Keratinocyte (primary cell): ENCODE measurements at regions not wholly inside any gene's neighbourhood (a gene's known extent, or its start where the extent isn't known, plus 50 kb on each side); places are given as distances from the start of the nearest gene placed in this dataset.

Source experiments
- DNase-seq: peaks from one replicate; pipeline ENCODE4 v3.0.0-alpha.2; 2011; ENCODE audit warnings: low read depth, missing footprints, low spot score
- FAIRE-seq: peaks from 2 replicates; lab custom pipeline; 2011; peaks lifted over from hg19 to GRCh38; lab: Jason Lieb, UNC
- H2AFZ ChIP-seq: 2 replicates; pipeline ENCODE4 v1.6.0; 2012; ENCODE audit warnings: low read length, control low read depth, inconsistent platforms; ENCODE audit not compliant: control insufficient read depth
- H3K27ac ChIP-seq: 2 replicates; pipeline ENCODE4 v1.5.1; 2011; ENCODE audit warnings: low read length; ENCODE audit not compliant: control insufficient read depth, insufficient read depth
- H3K27me3 ChIP-seq: 3 replicates; pipeline ENCODE4 v1.6.0; 2011; ENCODE audit warnings: low read length; ENCODE audit not compliant: control insufficient read depth, insufficient read depth; ENCODE audit errors: extremely low read depth
- H3K36me3 ChIP-seq, 2 experiments: 2 replicates in 1 of 2; 3 replicates in 1 of 2; pipeline ENCODE4 v1.5.1; 2011; ENCODE audit warnings: low read length in 2 of 2, mild to moderate bottlenecking in 1 of 2; ENCODE audit not compliant: control insufficient read depth in 2 of 2, insufficient read depth in 2 of 2; ENCODE audit errors: extremely low read depth in 1 of 2
- H3K4me1 ChIP-seq: 3 replicates; pipeline ENCODE4 v1.5.1; 2011; ENCODE audit warnings: low read length; ENCODE audit not compliant: control insufficient read depth, insufficient read depth; ENCODE audit errors: extremely low read depth
- H3K4me2 ChIP-seq: 3 replicates; pipeline ENCODE4 v1.6.0; 2011; ENCODE audit warnings: low read depth, low read length; ENCODE audit not compliant: control insufficient read depth, insufficient read depth; ENCODE audit errors: extremely low read depth
- H3K4me3 ChIP-seq, 3 experiments: fragments of 200-600 bp in 1 of 3; sonication (generic) in 1 of 3; 2 replicates in 2 of 3; 3 replicates in 1 of 3; pipeline ENCODE4 v1.5.1; 2011 to 2016; ENCODE audit warnings: low read length in 3 of 3, mild to moderate bottlenecking in 3 of 3, control low read depth in 2 of 3, inconsistent platforms in 1 of 3, low read depth in 1 of 3, mixed read lengths in 1 of 3, mixed run types in 1 of 3, moderate library complexity in 1 of 3; ENCODE audit not compliant: control insufficient read depth in 2 of 3, insufficient read depth in 2 of 3; ENCODE audit errors: extremely low read depth in 1 of 3
- H3K79me2 ChIP-seq: 2 replicates; pipeline ENCODE4 v1.6.0; 2012; ENCODE audit warnings: low read length; ENCODE audit not compliant: control insufficient read depth, insufficient read depth
- H3K9ac ChIP-seq: 3 replicates; pipeline ENCODE4 v1.6.0; 2011; ENCODE audit warnings: low read length; ENCODE audit not compliant: control insufficient read depth, insufficient read depth; ENCODE audit errors: extremely low read depth
- H3K9me1 ChIP-seq: 3 replicates; pipeline ENCODE4 v1.6.0; 2011; ENCODE audit warnings: low read length; ENCODE audit not compliant: control insufficient read depth, insufficient read depth; ENCODE audit errors: extremely low read depth
- H3K9me3 ChIP-seq: 2 replicates; pipeline ENCODE4 v1.5.1; 2012; ENCODE audit warnings: low read depth, low read length; ENCODE audit not compliant: control insufficient read depth
- H4K20me1 ChIP-seq: 3 replicates; pipeline ENCODE4 v1.6.0; 2011; ENCODE audit warnings: low read length; ENCODE audit not compliant: control insufficient read depth, insufficient read depth; ENCODE audit errors: extremely low read depth
- EZH2 ChIP-seq: IDR thresholded peaks from one replicate; pipeline ENCODE4 v1.6.1; 2012; ENCODE audit warnings: inconsistent platforms, mild to moderate bottlenecking, low read length, moderate library complexity
- dilution Hi-C: fragments of 300-500 bp; cut with MboI; formaldehyde crosslinking; loops from one replicate; pipeline ENCODE4 v1.7.0; 2020; ENCODE audit warnings: low sequenced_read_pairs; ENCODE audit not compliant: extremely low pct_ligation_motif_present
- TF ChIP-seq, protein P1 (sequence below), 3 experiments: IDR thresholded peaks in 1 of 3; conservative IDR thresholded peaks in 1 of 3; optimal IDR thresholded peaks in 1 of 3; 2 replicates in 2 of 3; 3 replicates in 1 of 3; pipeline versions ENCODE3 to v1.5.1; 2011; ENCODE audit warnings: low read length in 3 of 3, mild to moderate bottlenecking in 3 of 3, moderate library complexity in 2 of 3, control low read depth in 1 of 3, inconsistent platforms in 1 of 3; ENCODE audit not compliant: insufficient read depth in 2 of 3; ENCODE audit errors: extremely low read depth in 1 of 3

DNA sequence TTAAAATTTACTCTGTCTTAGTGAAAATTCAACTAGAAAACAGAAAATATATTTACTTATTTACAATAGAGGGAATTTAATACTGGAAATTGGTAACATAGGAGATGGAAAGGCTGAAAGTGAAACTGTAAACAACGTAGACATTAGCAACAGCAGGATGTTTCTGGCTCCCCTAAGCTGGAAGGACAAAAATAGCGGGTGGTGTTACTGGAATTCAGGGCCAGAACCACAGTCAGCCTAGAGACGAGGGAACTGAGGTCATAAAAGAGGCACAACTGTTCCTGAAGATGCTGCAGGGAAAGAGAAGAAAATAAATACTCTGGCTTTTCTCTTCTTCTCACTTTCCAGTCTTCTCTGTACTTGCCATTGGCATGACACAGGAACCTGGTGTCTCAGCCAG, 80.4 kb upstream of the NIPBL start:
- Histone ChIP-seq H3K79me2 (no peaks in the 10 kb centered on the region), H3K4me3 (no peak overlapping the region), H3K4me2 (no peak overlapping the region), H3K9me1 (no peaks in the 10 kb centered on the region), H2AFZ (no peak overlapping the region), H3K9me3 (no peaks in the 10 kb centered on the region), H3K27ac (no peak overlapping the region), H3K9ac (no peak overlapping the region), H4K20me1 (no peaks in the 10 kb centered on the region), H3K4me1 (no peaks in the 10 kb centered on the region), H3K27me3 (no peaks in the 10 kb centered on the region), H3K36me3 (no peaks in the 10 kb centered on the region)
- dilution Hi-C loops, result no loop called here
- FAIRE-seq (no peak), DNase-seq (no peak)
- TF ChIP-seq EZH2, result no peak
- TF ChIP-seq, protein P1, sequence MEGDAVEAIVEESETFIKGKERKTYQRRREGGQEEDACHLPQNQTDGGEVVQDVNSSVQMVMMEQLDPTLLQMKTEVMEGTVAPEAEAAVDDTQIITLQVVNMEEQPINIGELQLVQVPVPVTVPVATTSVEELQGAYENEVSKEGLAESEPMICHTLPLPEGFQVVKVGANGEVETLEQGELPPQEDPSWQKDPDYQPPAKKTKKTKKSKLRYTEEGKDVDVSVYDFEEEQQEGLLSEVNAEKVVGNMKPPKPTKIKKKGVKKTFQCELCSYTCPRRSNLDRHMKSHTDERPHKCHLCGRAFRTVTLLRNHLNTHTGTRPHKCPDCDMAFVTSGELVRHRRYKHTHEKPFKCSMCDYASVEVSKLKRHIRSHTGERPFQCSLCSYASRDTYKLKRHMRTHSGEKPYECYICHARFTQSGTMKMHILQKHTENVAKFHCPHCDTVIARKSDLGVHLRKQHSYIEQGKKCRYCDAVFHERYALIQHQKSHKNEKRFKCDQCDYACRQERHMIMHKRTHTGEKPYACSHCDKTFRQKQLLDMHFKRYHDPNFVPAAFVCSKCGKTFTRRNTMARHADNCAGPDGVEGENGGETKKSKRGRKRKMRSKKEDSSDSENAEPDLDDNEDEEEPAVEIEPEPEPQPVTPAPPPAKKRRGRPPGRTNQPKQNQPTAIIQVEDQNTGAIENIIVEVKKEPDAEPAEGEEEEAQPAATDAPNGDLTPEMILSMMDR (optimal IDR thresholded peaks at IDR 0.05 in 1 of 3, IDR thresholded peaks at IDR 0.05 in 1 of 3, conservative IDR thresholded peaks at IDR 0.05 in 1 of 3; ENCODE audit: extremely low read depth in 1 of 3, insufficient read depth in 2 of 3, low read length in 3 of 3), result no peak

DNA sequence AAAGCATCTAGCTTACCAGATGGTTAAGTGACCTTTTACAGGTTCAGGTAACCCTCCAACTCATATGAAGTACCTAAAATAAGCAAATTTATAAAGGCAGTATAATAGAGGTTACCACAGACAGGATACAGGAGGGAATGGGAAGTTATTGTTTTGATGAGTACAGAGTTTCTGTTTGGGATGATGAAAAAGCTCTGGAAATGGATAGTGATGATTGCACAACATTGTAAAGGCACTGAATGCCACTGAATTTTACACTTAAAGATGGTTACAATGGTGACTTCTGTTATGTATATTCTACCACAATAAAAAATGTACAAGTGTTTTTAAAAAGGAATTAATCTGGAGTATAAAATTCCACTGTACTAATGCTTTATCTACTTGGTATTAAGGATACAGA, 75.0 kb upstream of the NIPBL start:
- H4K20me1 ChIP-seq, result no peaks in the 10 kb centered on the region
- H2AFZ ChIP-seq, result no peak overlapping the region
- H3K9me3 ChIP-seq, result no peaks in the 10 kb centered on the region
- no peak overlapping the region for H3K4me2 ChIP-seq
- FAIRE-seq (no peak), DNase-seq (no peak)
- no peaks in the 10 kb centered on the region for H3K9me1 ChIP-seq
- dilution Hi-C loops, result no loop called here
- H3K4me3 ChIP-seq, result no peak overlapping the region
- H3K9ac ChIP-seq, result no peak overlapping the region
- TF ChIP-seq, protein P1 (optimal IDR thresholded peaks at IDR 0.05 in 1 of 3, IDR thresholded peaks at IDR 0.05 in 1 of 3, conservative IDR thresholded peaks at IDR 0.05 in 1 of 3; ENCODE audit: extremely low read depth in 1 of 3, insufficient read depth in 2 of 3, low read length in 3 of 3), result no peak
- no peak for TF ChIP-seq EZH2
- no peaks in the 10 kb centered on the region for H3K79me2 ChIP-seq
- H3K4me1 ChIP-seq, result no peaks in the 10 kb centered on the region
- no peaks in the 10 kb centered on the region for H3K36me3 ChIP-seq
- no peaks in the 10 kb centered on the region for H3K27me3 ChIP-seq
- no peak overlapping the region for H3K27ac ChIP-seq
